D721Med (cell line): ENCODE measurements at regions not wholly inside any gene's neighbourhood (a gene's known extent, or its start where the extent isn't known, plus 50 kb on each side); places are given as distances from the start of the nearest gene placed in this dataset.
"Not testable (repeated sequence)": the region's sequence is repeated elsewhere in the genome, so short reads cannot be mapped to it uniquely, and the experiment has no call there.

Experiments used
- DNase-seq: peaks from one replicate; pipeline ENCODE4 v3.0.0; 2011; ENCODE audit warnings: low spot score; ENCODE audit not compliant: insufficient read length
- FAIRE-seq: peaks from 2 replicates; lab custom pipeline; 2011; peaks lifted over from hg19 to GRCh38; lab: Jason Lieb, UNC
- CTCF ChIP-seq: IDR thresholded peaks from 2 replicates; pipeline ENCODE4 v1.5.1; 2012; ENCODE audit warnings: mild to moderate bottlenecking, control low read depth; ENCODE audit not compliant: insufficient read depth; ENCODE audit errors: missing control alignments

- DNase-seq (no peak), FAIRE-seq (no peak)
- no peak for TF ChIP-seq CTCF
Observed at GRCh38 chr6:113679051-113679450, 178.1 kb upstream of the MARCKS start.

- no peak for FAIRE-seq
- DNase-seq = no peak
- TF ChIP-seq CTCF = no peak
Observed at GRCh38 chr6:113680301-113680700, 176.8 kb upstream of the MARCKS start.

- DNase-seq (no peak), FAIRE-seq (no peak)
- TF ChIP-seq CTCF = no peak
Observed at GRCh38 chr6:113683968-113684367, 173.2 kb upstream of the MARCKS start.

GRCh38 chr6:113684382-113684901, 172.7 kb upstream of the MARCKS start:
- no peak for DNase-seq
- no peak for FAIRE-seq
- no peak for TF ChIP-seq CTCF

GRCh38 chr6:113686049-113686448, 171.1 kb upstream of the MARCKS start:
- DNase-seq (no peak), FAIRE-seq (no peak)
- TF ChIP-seq CTCF = no peak

- DNase-seq, FAIRE-seq: not testable (repeated sequence)
Observed at GRCh38 chr6:113689620-113690019, 167.5 kb upstream of the MARCKS start.

- TF ChIP-seq CTCF = no peak
- FAIRE-seq (no peak), DNase-seq (no peak)
Observed at GRCh38 chr6:113690281-113691259, 166.6 kb upstream of the MARCKS start.
